ENCODE measurements at regions not wholly inside any gene's neighbourhood (a gene's known extent, or its start where the extent isn't known, plus 50 kb on each side); places are given as distances from the start of the nearest gene placed in this dataset.
A peak's percentile ranks its signal among the peaks of the same experiment; 100 is the strongest.
"Not testable (repeated sequence)": the region's sequence is repeated elsewhere in the genome, so short reads cannot be mapped to it uniquely, and the experiment has no call there.

- no peaks in the 10 kb centered on the region for H3K9me3 Mint-ChIP-seq
- no peaks in the 10 kb centered on the region for H3K27me3 Mint-ChIP-seq (ENCODE audit: low read depth, poor library complexity)
- no peaks in the 10 kb centered on the region for H3K36me3 Mint-ChIP-seq (ENCODE audit: low read depth)
- no peaks in the 10 kb centered on the region for H3K4me1 Mint-ChIP-seq
- no peak for TF ChIP-seq CTCF (IDR thresholded peaks at IDR 0.05)
- no peak overlapping the region for H3K27ac Mint-ChIP-seq
- H3K4me3 Mint-ChIP-seq, result no peak overlapping the region
- DNase-seq, result no peak
Observed at GRCh38 chr1:73854527-73854926, 343.4 kb downstream of the LRRIQ3 start.

GRCh38 chr1:73842436-73842835, 355.5 kb downstream of the LRRIQ3 start:
- Mint-ChIP-seq H3K9me3 (no peaks in the 10 kb centered on the region), H3K4me1 (no peaks in the 10 kb centered on the region), H3K36me3 (ENCODE audit: low read depth) (no peaks in the 10 kb centered on the region), H3K4me3 (no peak overlapping the region), H3K27ac (no peak overlapping the region), H3K27me3 (ENCODE audit: low read depth, poor library complexity) (no peaks in the 10 kb centered on the region)
- no peak for TF ChIP-seq CTCF (IDR thresholded peaks at IDR 0.05)
- no peak for DNase-seq

GRCh38 chr1:73839922-73840321, 358.1 kb downstream of the LRRIQ3 start:
- peak; percentile 34 for TF ChIP-seq CTCF (IDR thresholded peaks at IDR 0.05)
- no peaks in the 10 kb centered on the region for H3K9me3 Mint-ChIP-seq
- H3K4me1 Mint-ChIP-seq, result no peaks in the 10 kb centered on the region
- no peaks in the 10 kb centered on the region for H3K27me3 Mint-ChIP-seq (ENCODE audit: low read depth, poor library complexity)
- peak; percentile 14 for DNase-seq
- no peak overlapping the region for H3K27ac Mint-ChIP-seq
- no peaks in the 10 kb centered on the region for H3K36me3 Mint-ChIP-seq (ENCODE audit: low read depth)
- H3K4me3 Mint-ChIP-seq, result no peak overlapping the region

- Mint-ChIP-seq H3K9me3 (no peaks in the 10 kb centered on the region), H3K27ac (no peak overlapping the region), H3K4me1 (no peaks in the 10 kb centered on the region), H3K27me3 (ENCODE audit: low read depth, poor library complexity) (no peaks in the 10 kb centered on the region), H3K4me3 (no peak overlapping the region), H3K36me3 (ENCODE audit: low read depth) (no peaks in the 10 kb centered on the region)
- DNase-seq, result no peak
- TF ChIP-seq CTCF (IDR thresholded peaks at IDR 0.05), result no peak
Observed at GRCh38 chr1:73832276-73833181, 365.4 kb downstream of the LRRIQ3 start.

GRCh38 chr1:73827283-73827682, 370.7 kb downstream of the LRRIQ3 start:
- not testable (repeated sequence) for H3K4me3 Mint-ChIP-seq; H3K4me1 Mint-ChIP-seq; H3K36me3 Mint-ChIP-seq (ENCODE audit: low read depth); H3K9me3 Mint-ChIP-seq; DNase-seq; H3K27me3 Mint-ChIP-seq (ENCODE audit: low read depth, poor library complexity); H3K27ac Mint-ChIP-seq

GRCh38 chr1:73824065-73824464, 373.9 kb downstream of the LRRIQ3 start:
- H3K4me1 Mint-ChIP-seq, result no peaks in the 10 kb centered on the region

More at GRCh38 chr1:73824065-73824464, 373.9 kb downstream of the LRRIQ3 start:
- H3K4me3 Mint-ChIP-seq, result no peak overlapping the region
- H3K27me3 Mint-ChIP-seq (ENCODE audit: low read depth, poor library complexity), result no peaks in the 10 kb centered on the region
- DNase-seq, result no peak
- H3K27ac Mint-ChIP-seq, result no peak overlapping the region
- H3K9me3 Mint-ChIP-seq, result no peaks in the 10 kb centered on the region
- TF ChIP-seq CTCF (IDR thresholded peaks at IDR 0.05), result no peak
- H3K36me3 Mint-ChIP-seq (ENCODE audit: low read depth), result no peaks in the 10 kb centered on the region

Data from nephron progenitor cell (in vitro differentiated cells).